Stimulated activated CD8-positive, alpha-beta memory T cell treated with anti-CD3 and anti-CD28 coated beads, Interleukin-7, amount 100 ng/mL, for 4 hours (primary cell): ENCODE measurements at regions not wholly inside any gene's neighbourhood (a gene's known extent, or its start where the extent isn't known, plus 50 kb on each side); places are given as distances from the start of the nearest gene placed in this dataset.
"Not testable (repeated sequence)": the region's sequence is repeated elsewhere in the genome, so short reads cannot be mapped to it uniquely, and the experiment has no call there.

ENCODE experiments used
- DNase-seq, 2 donors: peaks; one replicate each; pipeline ENCODE4 v3.0.0-alpha.2; 2020; ENCODE audit warnings: low read depth in 2 of 2

- DNase-seq: no peak
Observed at GRCh38 chr9:21695443-21695842, 107.0 kb upstream of the MTAP start.

- no peak for DNase-seq
Observed at GRCh38 chr9:21695874-21696341, 106.5 kb upstream of the MTAP start.

- DNase-seq: no peak
Observed at GRCh38 chr9:21696411-21696871, 106.0 kb upstream of the MTAP start.

GRCh38 chr9:21708260-21708711, 94.2 kb upstream of the MTAP start:
- DNase-seq: no peak

- no peak for DNase-seq
Observed at GRCh38 chr9:21708856-21709255, 93.6 kb upstream of the MTAP start.

GRCh38 chr9:21709464-21710058, 92.9 kb upstream of the MTAP start:
- DNase-seq: peak; percentile 15 to 48

- no peak for DNase-seq
Observed at GRCh38 chr9:21710548-21711191, 91.8 kb upstream of the MTAP start.

GRCh38 chr9:21711504-21711903, 90.9 kb upstream of the MTAP start:
- DNase-seq: no peak

- no peak for DNase-seq
Observed at GRCh38 chr9:21715408-21715807, 87.0 kb upstream of the MTAP start.

- no peak for DNase-seq
Observed at GRCh38 chr9:21720758-21721157, 81.7 kb upstream of the MTAP start.

- not testable (repeated sequence) for DNase-seq
Observed at GRCh38 chr9:21727411-21727810, 75.0 kb upstream of the MTAP start.

- no peak for DNase-seq
Observed at GRCh38 chr9:21728781-21729180, 73.7 kb upstream of the MTAP start.

GRCh38 chr9:21729648-21730047, 72.8 kb upstream of the MTAP start:
- no peak for DNase-seq

GRCh38 chr9:21730899-21731298, 71.5 kb upstream of the MTAP start:
- no peak for DNase-seq

- DNase-seq: no peak
Observed at GRCh38 chr9:21741151-21741550, 61.3 kb upstream of the MTAP start.

- DNase-seq: no peak
Observed at GRCh38 chr9:21744320-21744719, 58.1 kb upstream of the MTAP start.

GRCh38 chr9:21744841-21745240, 57.6 kb upstream of the MTAP start:
- no peak for DNase-seq

GRCh38 chr9:21746550-21746949, 55.9 kb upstream of the MTAP start:
- DNase-seq: no peak

GRCh38 chr9:21747175-21747574, 55.3 kb upstream of the MTAP start:
- DNase-seq: no peak

- DNase-seq: no peak
Observed at GRCh38 chr9:21750021-21750735, 52.3 kb upstream of the MTAP start.

- DNase-seq: no peak
Observed at GRCh38 chr9:21751998-21752397, 50.4 kb upstream of the MTAP start.
